C4-2B (cell line): ENCODE measurements at regions not wholly inside any gene's neighbourhood (a gene's known extent, or its start where the extent isn't known, plus 50 kb on each side); places are given as distances from the start of the nearest gene placed in this dataset.

Experiments used
- CTCF ChIP-seq: fragments of 450-650 bp; conservative IDR thresholded peaks from 2 replicates; pipeline ENCODE4 v1.5.1; 2017; ENCODE audit warnings: mild to moderate bottlenecking
- ZFX ChIP-seq: fragments of 450-650 bp; IDR thresholded peaks from 2 replicates; pipeline ENCODE4 v1.6.1; 2017

GRCh38 chr7:125512373-125512772, 582.7 kb upstream of the POT1 start:
- TF ChIP-seq CTCF: no peak
- TF ChIP-seq ZFX: no peak
